Activated naive CD4-positive, alpha-beta T cell treated with anti-CD3 and anti-CD28 coated beads, Interleukin-2, amount 10 ng/mL, durations not matched to agents 7 days and 5 days (primary cell): ENCODE measurements at regions not wholly inside any gene's neighbourhood (a gene's known extent, or its start where the extent isn't known, plus 50 kb on each side); places are given as distances from the start of the nearest gene placed in this dataset.
"Not testable (repeated sequence)": the region's sequence is repeated elsewhere in the genome, so short reads cannot be mapped to it uniquely, and the experiment has no call there.

Experiments used
- CTCF ChIA-PET: fragments of 350-600 bp; sonication (Branson Sonifier 250); formaldehyde crosslinking; loops from one replicate; lab custom pipeline; 2021; ENCODE audit warnings: antibody characterized with exemption; lab: Charles Lee
- DNase-seq: peaks from one replicate; pipeline ENCODE4 v3.0.0-alpha.2; 2020
- H3K27ac Mint-ChIP-seq: one replicate; pipeline ENCODE4 v1.8.0; 2021; ENCODE audit warnings: mild to moderate bottlenecking, moderate library complexity, mixed read lengths
- H3K27me3 Mint-ChIP-seq: one replicate; pipeline ENCODE4 v1.8.0; 2021; ENCODE audit warnings: mild to moderate bottlenecking, mixed read lengths
- H3K36me3 Mint-ChIP-seq: one replicate; pipeline ENCODE4 v1.8.0; 2021; ENCODE audit warnings: mixed read lengths
- H3K4me1 Mint-ChIP-seq: one replicate; pipeline ENCODE4 v1.8.0; 2021; ENCODE audit warnings: mixed read lengths
- H3K4me3 Mint-ChIP-seq: one replicate; pipeline ENCODE4 v1.8.0; 2021; ENCODE audit warnings: mild to moderate bottlenecking, moderate library complexity, mixed read lengths
- H3K9me3 Mint-ChIP-seq: one replicate; pipeline ENCODE4 v1.8.0; 2021; ENCODE audit warnings: mixed read lengths

DNA sequence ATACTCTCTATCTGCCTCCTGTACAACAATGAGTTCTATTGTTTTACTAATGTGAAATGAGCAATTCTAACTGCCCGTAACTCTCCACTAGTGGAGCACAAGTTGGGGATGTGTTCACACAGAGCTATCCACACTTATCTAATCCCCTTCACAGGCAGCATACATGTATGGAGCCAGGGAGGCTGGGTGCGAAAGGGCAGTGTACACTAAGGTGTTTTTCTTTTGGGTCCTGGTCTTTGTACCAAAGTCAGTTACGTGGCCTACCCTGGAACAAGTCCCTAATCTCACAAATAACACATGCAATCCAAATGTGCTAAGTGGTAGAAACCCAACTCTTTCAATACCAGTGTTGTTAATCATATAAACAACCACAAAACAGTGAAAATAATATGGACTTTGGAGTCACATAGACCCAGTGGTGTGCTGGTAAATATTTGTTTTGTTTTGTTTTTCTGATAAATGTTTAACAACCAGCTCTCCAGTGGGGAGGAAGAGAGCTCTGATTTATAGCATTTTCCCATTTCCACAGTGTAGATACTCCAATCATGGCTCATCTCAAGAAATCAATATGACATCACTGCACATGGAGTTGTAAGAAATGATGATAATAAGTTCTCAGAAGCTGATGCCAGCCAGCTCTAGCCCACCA, 319.9 kb upstream of the DUSP10 start:
- CTCF ChIA-PET = no interaction called here
- Mint-ChIP-seq H3K27me3 (no peaks in the 10 kb centered on the region), H3K4me1 (no peaks in the 10 kb centered on the region), H3K27ac (no peak overlapping the region), H3K9me3 (peaks cover 10% of the 10 kb centered on the region), H3K4me3 (no peak overlapping the region), H3K36me3 (no peaks in the 10 kb centered on the region)
- no peak for DNase-seq

DNA sequence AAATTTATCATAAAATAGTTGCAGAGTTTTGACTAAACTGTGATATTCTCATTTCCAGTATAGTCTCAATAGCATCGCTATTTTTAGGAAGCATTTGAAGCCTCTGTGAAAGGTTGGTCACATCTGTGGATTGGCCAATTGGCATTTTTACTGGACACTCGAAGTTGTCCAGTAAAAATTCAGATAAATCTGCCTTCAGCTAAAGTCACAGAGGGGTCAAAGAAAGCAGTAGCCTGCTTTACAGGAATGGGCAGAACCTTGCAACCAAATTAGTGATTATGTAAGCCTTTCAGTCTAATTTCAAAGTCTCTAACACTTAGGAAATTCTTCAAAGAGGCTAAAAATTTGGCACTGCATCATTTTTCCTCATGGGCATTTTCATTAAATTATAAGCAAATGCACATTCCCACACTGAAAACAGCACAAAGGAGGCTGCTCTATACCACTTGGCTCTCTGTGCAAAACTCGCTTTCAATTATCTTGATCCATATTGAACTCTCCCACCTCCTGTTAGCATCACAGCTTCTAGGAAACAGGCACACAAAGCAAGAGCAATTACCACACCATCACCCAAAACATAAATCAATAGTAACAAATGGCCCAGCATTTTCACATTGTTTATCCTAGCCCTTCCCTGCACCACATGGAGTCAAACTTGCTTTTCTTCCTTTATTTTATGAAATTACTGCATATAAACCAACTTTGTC, 318.5 kb upstream of the DUSP10 start:
- CTCF ChIA-PET = no interaction called here
- Mint-ChIP-seq H3K27me3 (no peaks in the 10 kb centered on the region), H3K9me3 (peaks cover 10% of the 10 kb centered on the region), H3K4me3 (no peak overlapping the region), H3K36me3 (no peaks in the 10 kb centered on the region), H3K27ac (no peak overlapping the region), H3K4me1 (no peaks in the 10 kb centered on the region)
- no peak for DNase-seq

DNA sequence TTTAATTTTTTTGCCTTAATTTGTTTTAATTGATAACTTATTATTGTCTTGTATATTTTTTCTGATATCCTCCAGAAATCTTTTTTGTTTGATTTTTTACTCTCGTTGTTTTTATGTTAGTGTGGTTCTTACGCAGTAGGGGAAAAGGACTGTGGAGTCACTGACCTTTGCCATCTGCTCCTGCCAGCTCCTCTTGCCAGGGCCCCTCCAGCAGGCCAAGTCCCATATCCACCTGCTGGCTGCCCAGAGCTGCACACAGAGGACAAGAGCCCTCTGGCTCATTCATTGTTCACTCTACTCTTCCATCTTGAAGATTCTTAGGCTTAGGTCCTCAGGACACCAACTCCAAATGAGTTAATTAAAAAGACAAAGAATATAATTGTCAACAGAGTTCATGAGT, 316.4 kb upstream of the DUSP10 start:
- Mint-ChIP-seq H3K36me3 (no peaks in the 10 kb centered on the region), H3K4me3 (no peak overlapping the region), H3K9me3 (no peaks in the 10 kb centered on the region), H3K27ac (no peak overlapping the region), H3K4me1 (no peaks in the 10 kb centered on the region), H3K27me3 (no peaks in the 10 kb centered on the region)
- CTCF ChIA-PET = no interaction called here
- DNase-seq = no peak

DNA sequence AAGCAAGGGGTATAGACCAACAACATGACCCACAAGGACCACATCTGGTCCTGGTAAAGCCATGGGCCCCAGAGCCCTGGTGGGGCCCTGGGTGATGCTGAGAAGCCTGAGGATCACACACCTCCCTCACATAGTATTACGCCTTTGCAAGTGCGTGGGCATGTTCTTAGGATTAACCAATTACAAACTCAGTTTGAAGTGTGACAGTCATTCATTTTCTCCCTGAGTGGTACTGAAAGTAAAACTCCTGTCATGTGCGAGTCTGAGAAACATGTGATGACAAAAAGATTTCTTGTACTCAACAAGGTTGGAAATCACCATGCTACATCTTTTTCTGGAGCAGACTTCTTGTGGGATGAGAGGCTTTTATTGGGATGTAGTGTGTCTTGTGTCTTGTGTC, 315.3 kb upstream of the DUSP10 start:
- no peak for DNase-seq
- H3K4me3 Mint-ChIP-seq = no peak overlapping the region
- no peaks in the 10 kb centered on the region for H3K36me3 Mint-ChIP-seq
- no peaks in the 10 kb centered on the region for H3K27me3 Mint-ChIP-seq
- H3K27ac Mint-ChIP-seq = no peak overlapping the region
- CTCF ChIA-PET = no interaction called here
- H3K4me1 Mint-ChIP-seq = no peaks in the 10 kb centered on the region
- no peaks in the 10 kb centered on the region for H3K9me3 Mint-ChIP-seq

DNA sequence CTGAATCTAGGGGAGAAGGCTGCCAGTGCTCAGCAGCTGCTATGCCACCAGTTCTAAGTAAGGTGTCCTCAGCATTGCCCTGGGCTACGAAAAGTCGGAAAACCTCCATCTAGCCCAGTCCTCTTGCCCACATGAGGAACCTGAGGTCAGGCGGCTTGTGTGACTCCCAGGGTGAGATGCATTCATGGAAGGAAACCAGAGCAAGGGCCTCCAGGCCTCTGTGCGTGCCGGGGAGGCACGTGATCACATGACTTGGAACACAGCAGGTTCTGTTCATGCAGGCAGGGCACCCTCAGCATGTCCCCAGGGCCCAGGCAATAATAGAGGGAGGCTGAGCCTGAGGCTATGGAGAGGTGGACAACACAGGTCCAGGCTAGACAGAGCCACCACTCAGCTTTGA, 312.5 kb upstream of the DUSP10 start:
- Mint-ChIP-seq H3K36me3 (no peaks in the 10 kb centered on the region), H3K27me3 (no peaks in the 10 kb centered on the region), H3K9me3 (no peaks in the 10 kb centered on the region), H3K4me1 (no peaks in the 10 kb centered on the region), H3K27ac (no peak overlapping the region), H3K4me3 (no peak overlapping the region)
- no peak for DNase-seq
- CTCF ChIA-PET = no interaction called here

DNA sequence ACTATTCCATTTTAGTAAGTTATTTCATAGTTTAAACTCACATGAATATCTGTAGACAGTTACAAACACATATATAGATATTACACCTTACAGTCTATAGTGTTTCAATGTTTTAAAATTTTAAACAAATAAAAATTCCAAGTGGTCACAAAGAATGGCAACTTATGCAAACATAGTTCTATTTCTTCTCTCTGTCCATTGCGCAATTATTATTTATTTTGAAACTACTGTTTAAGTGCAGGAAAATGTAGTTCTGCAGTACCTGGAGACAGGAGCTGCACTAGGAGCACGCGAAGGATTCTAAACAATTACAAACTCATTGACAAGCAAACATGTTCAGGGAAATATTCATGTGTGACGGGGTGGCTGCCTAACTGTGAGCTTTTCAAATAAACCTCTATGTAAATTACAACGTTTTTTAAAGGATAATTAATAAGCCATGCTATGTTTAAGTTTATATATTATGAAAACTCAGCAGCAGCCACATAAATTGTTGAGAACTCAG, 312.0 kb upstream of the DUSP10 start:
- Mint-ChIP-seq H3K4me3 (no peak overlapping the region), H3K27me3 (no peaks in the 10 kb centered on the region), H3K4me1 (no peaks in the 10 kb centered on the region), H3K36me3 (no peaks in the 10 kb centered on the region), H3K9me3 (no peaks in the 10 kb centered on the region), H3K27ac (no peak overlapping the region)
- no peak for DNase-seq
- CTCF ChIA-PET = no interaction called here

DNA sequence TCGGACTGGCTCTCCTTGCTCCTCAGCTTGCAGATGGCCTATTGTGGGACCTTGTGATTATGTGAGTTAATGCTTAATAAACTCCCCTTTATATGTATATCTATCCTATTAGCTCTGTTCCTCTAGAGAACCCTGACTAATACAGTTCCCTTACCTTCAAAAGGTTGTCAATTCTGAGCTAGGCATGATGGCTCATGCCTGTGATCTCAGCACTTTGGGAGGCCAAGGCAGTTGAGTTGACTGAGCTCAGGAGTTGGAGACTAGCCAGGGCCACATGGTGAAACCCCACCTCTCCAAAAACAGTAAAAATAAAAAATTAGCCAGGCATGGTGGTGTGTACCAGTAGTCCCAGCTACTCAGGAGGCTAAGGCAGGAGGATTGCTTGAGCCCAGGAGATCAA, 309.4 kb upstream of the DUSP10 start:
- CTCF ChIA-PET, H3K27me3 Mint-ChIP-seq, H3K4me3 Mint-ChIP-seq, DNase-seq, H3K9me3 Mint-ChIP-seq, H3K27ac Mint-ChIP-seq, H3K36me3 Mint-ChIP-seq, H3K4me1 Mint-ChIP-seq: not testable (repeated sequence)

DNA sequence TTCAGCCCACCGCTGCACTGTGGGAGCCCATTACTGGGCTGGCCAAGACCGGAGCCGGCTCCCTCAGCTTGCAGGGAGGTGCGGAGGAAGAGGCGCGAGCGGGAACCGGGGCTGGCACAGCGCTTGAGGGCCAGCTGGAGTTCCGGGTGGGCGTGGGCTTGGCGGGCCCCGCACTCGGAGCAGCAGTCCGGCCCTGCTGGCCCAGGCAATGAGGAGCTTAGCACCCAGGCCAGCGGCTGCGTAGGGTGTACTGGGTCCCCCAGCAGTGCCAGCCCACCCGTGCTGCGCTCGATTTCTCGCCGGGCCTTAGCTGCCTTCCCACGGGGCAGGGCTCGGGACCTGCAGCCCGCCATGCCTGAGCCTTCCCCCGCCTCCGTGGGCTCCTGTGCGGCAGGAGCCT, 307.8 kb upstream of the DUSP10 start:
- H3K4me3 Mint-ChIP-seq, CTCF ChIA-PET, H3K36me3 Mint-ChIP-seq, DNase-seq, H3K9me3 Mint-ChIP-seq, H3K27ac Mint-ChIP-seq, H3K4me1 Mint-ChIP-seq, H3K27me3 Mint-ChIP-seq: not testable (repeated sequence)

DNA sequence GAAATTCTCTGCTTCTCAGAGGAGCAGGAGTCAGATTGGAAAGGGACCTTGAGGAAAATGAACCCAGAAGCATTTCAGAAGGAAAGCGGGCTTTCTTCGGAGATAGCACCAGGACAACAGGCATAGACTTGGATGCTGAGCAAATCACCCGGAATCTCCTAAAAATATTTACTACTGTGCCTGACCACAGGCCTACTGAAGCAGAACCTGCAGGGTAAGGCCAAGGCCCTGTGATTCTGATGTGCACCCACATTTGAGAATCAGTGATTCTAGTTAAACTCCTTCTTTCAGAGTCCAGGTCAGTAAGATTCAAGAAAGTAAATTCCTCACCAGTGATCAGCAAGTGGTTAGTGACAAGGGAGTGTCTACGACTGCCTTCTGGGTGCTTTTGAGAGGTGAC, 307.3 kb upstream of the DUSP10 start:
- H3K27ac Mint-ChIP-seq = no peak overlapping the region
- H3K9me3 Mint-ChIP-seq = no peaks in the 10 kb centered on the region
- H3K4me1 Mint-ChIP-seq = no peaks in the 10 kb centered on the region
- DNase-seq = no peak
- CTCF ChIA-PET = no interaction called here
- H3K4me3 Mint-ChIP-seq = no peak overlapping the region
- H3K27me3 Mint-ChIP-seq = no peaks in the 10 kb centered on the region
- H3K36me3 Mint-ChIP-seq = no peaks in the 10 kb centered on the region

DNA sequence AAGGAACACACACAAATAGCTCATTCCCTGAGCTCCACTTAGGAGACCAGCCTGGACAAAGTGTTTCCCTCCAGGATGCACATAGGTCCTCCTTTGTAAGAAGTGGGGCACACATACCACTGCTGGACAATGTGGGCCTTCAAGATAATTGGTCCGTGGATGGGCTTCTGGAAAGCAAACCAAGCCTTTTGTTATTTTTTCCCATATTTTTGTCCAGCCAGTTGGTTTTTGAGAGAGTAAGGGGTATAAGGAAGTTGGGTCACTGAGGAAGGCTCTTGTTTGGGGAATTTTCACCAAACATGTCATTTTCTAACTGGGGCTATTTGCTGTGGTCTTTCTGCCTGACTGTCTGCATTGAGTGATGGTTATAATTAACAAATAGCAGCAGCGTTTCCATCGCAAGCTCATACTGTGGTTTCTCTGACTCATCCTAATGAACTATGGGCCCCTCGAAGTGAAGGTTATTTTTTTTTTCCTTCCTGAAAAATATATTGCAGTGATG, 306.3 kb upstream of the DUSP10 start:
- no peak overlapping the region for H3K4me3 Mint-ChIP-seq
- no peaks in the 10 kb centered on the region for H3K9me3 Mint-ChIP-seq
- CTCF ChIA-PET = no interaction called here
- H3K4me1 Mint-ChIP-seq = no peaks in the 10 kb centered on the region
- no peaks in the 10 kb centered on the region for H3K36me3 Mint-ChIP-seq
- DNase-seq = no peak
- no peaks in the 10 kb centered on the region for H3K27me3 Mint-ChIP-seq
- no peak overlapping the region for H3K27ac Mint-ChIP-seq

DNA sequence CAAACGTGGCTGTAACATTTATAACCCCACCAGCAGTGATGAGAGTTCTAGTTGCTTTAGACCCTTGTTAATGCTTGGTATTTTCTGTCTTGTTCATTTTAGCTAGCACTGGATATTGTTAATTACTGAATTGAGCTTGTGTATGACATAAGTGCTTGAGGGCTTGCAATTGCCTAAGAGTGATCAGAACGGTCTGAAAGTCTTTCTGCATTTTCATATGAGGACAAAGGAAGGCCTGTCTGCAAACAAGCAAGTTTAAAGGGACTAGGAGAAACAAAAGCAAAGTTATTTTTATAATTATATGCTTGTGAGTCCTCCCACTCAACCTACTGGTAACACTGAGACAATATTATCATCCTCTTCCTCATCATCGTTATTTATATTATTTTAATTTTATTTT, 305.5 kb upstream of the DUSP10 start:
- no peak for DNase-seq
- no peaks in the 10 kb centered on the region for H3K36me3 Mint-ChIP-seq
- H3K4me3 Mint-ChIP-seq = no peak overlapping the region
- no peaks in the 10 kb centered on the region for H3K9me3 Mint-ChIP-seq
- H3K27ac Mint-ChIP-seq = no peak overlapping the region
- no peaks in the 10 kb centered on the region for H3K27me3 Mint-ChIP-seq
- CTCF ChIA-PET = no interaction called here
- H3K4me1 Mint-ChIP-seq = no peaks in the 10 kb centered on the region

DNA sequence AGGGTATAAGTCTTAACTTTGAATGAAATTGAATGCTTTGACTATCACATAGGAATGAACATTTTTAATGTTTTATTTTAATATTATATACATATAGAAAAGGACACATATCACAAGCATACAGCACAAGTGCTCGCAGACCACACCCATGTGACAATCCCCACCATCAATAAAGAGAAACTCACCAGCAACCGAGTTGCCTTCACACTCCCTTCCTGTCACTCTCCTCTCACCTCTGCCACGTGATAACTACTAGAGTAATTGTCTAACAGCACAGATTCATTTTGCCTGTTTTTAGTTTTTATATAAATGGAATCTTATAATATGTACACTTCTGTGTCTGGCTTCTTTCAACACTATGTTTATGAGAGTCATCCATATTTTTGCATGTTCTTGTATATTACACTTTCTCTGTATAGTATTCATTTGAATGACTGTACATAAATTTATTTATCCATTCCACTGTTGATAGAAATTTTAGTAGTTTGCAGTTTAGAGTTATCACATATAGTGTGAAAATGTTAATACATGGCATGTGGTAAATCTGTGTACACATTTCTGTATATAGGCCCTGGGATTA, 304.9 kb upstream of the DUSP10 start:
- no peaks in the 10 kb centered on the region for H3K9me3 Mint-ChIP-seq
- no peaks in the 10 kb centered on the region for H3K4me1 Mint-ChIP-seq
- no peak overlapping the region for H3K4me3 Mint-ChIP-seq
- H3K27me3 Mint-ChIP-seq = no peaks in the 10 kb centered on the region
- no peak for DNase-seq
- CTCF ChIA-PET = no interaction called here
- no peaks in the 10 kb centered on the region for H3K36me3 Mint-ChIP-seq
- H3K27ac Mint-ChIP-seq = no peak overlapping the region

DNA sequence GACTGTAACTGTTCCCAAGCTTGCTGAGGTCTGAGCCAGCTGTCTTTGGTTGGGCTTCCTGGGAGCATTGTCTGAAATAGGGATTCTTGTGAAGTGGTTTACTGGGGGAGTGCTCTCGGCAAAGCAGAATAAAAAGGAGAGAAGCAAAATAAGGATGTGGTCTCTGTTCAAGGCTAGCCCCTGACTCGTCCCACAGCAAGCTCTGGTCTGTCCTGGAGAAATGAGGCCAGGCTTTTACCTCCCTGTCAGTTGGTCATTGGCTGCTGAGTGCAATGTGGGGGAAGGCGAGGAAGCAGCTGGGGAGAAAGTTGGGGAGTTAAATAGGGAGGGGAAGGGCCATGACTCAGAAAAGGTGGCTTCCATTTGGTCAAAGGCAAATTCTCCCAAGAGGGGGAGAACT, 303.9 kb upstream of the DUSP10 start:
- CTCF ChIA-PET = interaction anchor here (0.6 kb wide), 1 partner anchor 535 kb away, joined by 3 read pairs; no protein-coding TSS in a partner anchor

DNA sequence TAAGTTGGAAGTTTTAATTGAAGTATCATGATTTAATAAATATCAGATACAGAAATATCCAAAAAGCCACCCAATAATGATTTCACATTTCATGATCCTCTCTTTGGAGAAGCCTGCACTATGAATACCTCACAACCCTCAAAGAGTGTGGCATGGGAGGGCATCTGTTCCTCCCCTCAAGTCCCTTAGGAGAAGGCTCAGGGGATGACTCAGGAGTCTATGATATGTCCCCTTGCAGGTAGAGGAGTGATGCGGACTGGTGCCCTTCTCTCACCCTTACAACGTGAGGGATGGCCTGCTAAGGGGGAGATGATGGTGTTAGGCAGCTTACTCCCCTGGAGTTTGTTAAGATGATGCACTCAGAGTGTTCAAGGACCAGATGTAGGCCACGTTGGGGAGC, 303.3 kb upstream of the DUSP10 start:
- CTCF ChIA-PET = no interaction called here
- Mint-ChIP-seq H3K4me3 (no peak overlapping the region), H3K9me3 (no peaks in the 10 kb centered on the region), H3K27me3 (no peaks in the 10 kb centered on the region), H3K36me3 (no peaks in the 10 kb centered on the region), H3K27ac (no peak overlapping the region), H3K4me1 (no peaks in the 10 kb centered on the region)
- DNase-seq = no peak

More for the DNA sequence above, 303.9 kb upstream of the DUSP10 start:
- H3K27ac Mint-ChIP-seq = no peak overlapping the region
- no peaks in the 10 kb centered on the region for H3K9me3 Mint-ChIP-seq
- no peaks in the 10 kb centered on the region for H3K36me3 Mint-ChIP-seq
- no peak overlapping the region for H3K4me3 Mint-ChIP-seq
- no peaks in the 10 kb centered on the region for H3K27me3 Mint-ChIP-seq
- H3K4me1 Mint-ChIP-seq = no peaks in the 10 kb centered on the region
- no peak for DNase-seq
